Right renal pelvis (tissue), 4 donors: ENCODE measurements at regions not wholly inside any gene's neighbourhood (a gene's known extent, or its start where the extent isn't known, plus 50 kb on each side); places are given as distances from the start of the nearest gene placed in this dataset.

Experiments
- DNase-seq, 4 donors: peaks; one replicate each; pipeline ENCODE4 v3.0.0-alpha.2; 2013; ENCODE audit warnings: low read depth in 4 of 4, low spot score in 3 of 4, missing footprints in 1 of 4

DNA sequence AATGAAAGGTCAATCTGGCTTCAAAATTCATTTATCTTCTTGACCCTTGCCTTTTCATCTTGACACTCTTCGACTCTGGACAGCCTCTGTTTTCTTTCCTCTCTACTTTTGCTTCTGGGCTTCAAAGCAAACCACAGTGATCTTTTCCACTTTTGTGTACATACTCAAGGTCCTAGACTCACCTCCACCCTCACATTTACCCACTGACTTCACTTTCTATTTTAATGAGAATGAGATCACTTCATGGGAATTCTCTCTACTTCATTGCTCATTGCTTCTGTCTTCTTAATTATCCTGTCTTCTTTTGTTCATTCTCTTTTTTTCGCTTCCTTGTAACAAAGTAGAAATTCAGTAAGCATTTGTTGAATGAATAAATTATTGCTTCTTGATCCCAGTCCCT lies 330.1 kb upstream of the HAND2 start:
- DNase-seq = no peak

GRCh38 chr4:173859091-173859713 lies 329.2 kb upstream of the HAND2 start:
- DNase-seq = no peak

- DNase-seq = no peak
Measured at GRCh38 chr4:173858471-173858870, 328.4 kb upstream of the HAND2 start.

DNA sequence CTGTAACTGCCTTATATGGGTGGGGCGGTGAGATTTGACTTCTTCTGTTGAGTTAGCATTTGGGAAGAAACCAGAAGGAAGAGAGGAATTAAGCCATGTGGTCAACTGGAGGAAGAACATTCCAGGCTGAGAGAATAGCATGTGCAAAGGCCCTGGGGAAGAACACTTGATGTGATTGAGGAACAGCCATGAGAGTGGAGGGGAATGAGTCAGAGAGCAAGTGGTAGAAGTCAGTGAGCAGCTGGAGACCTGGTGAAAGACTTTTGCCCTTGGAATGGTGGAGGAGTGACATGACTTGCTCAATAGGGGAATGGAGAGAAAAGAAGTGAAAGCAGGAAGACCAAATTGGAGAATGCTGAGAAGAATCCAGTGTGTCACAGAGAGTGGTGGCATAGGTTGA lies 327.8 kb upstream of the HAND2 start:
- DNase-seq = no peak

- no peak for DNase-seq
Measured at GRCh38 chr4:173855015-173855414, 325.0 kb upstream of the HAND2 start.

DNA sequence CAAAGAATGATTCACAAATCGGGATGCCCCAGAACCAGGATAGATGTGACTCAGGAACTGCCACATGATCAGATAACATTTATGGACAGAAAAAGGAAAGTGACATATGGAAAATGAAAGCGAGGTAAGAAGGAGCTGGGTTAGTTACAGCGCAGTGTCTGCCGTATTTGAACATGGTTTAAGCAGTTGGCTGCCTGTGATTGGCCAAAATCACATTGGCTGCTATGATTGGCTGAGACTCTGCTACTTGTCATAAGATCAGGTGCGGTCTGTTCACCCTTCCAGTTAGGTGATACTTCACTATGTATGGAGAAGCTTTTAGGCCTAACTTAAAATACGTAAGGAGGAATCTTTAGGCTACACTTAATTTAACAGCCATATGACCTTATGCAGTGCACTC lies 322.7 kb upstream of the HAND2 start:
- DNase-seq = no peak

GRCh38 chr4:173845580-173845979 lies 315.6 kb upstream of the HAND2 start:
- no peak for DNase-seq

DNA sequence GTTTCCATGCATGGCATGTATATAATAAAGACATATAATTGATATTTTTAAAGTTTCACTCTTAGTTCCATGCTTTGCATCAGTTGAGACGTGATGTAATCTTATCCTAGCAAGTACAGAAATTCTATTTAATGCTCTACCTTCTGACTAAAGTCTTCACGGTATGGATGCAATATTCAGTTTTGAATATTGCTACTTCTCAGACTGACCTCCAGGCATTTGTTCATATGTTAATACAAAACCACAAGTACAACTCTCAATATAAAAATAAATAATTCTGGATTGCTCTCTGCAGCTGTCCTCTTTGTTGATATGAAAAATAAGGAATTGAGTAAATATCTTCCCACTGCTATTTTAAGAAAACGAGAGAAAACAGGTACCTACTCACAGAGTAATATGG lies 309.8 kb upstream of the HAND2 start:
- no peak for DNase-seq

GRCh38 chr4:173837517-173837916 lies 307.5 kb upstream of the HAND2 start:
- DNase-seq = no peak

DNA sequence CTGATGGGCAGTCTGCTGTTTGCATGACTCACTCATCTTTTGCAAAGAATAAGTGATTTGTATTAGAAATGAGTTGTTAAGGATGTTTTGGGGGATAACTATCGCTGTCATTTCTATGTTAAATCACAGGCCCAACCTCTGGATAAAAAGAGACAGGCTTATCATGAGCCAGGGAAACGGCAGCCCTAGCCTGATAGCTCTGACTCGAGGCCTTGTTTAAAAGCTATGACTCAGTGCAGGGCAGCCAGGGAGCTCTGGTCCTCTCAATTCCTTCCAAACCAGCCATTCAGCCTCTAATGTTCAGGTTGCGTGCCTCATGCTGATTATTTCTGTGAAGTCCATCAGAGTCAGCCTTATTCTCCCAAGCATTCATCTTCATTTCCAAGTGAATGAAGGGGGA lies 305.9 kb upstream of the HAND2 start:
- DNase-seq = no peak

- DNase-seq = no peak
Measured at GRCh38 chr4:173834151-173834550, 304.1 kb upstream of the HAND2 start.

GRCh38 chr4:173829565-173829964 lies 299.5 kb upstream of the HAND2 start:
- no peak for DNase-seq

- DNase-seq = no peak
Measured at GRCh38 chr4:173827707-173828106, 297.7 kb upstream of the HAND2 start.

DNA sequence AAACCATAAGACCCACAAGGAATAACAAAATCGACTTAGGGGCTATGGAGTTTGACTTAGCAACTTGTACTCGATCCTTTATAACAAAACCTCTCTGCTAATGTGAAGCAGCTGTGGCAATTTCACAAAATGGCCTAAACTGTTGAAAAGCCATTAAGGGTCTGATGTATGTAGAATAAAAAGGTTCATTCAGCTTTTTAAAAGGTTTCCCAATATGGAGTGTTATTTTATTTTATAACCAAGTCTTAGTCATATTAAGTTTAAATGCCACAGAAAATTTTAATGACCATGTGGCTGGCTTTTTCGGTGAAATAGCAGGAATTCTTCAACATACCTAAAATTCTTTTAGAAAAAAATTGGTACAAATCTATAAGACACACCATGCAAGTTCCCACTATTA lies 291.8 kb upstream of the HAND2 start:
- DNase-seq = no peak

- DNase-seq = no peak
Measured at GRCh38 chr4:173821036-173821435, 291.0 kb upstream of the HAND2 start.

GRCh38 chr4:173807347-173807746 lies 277.3 kb upstream of the HAND2 start:
- no peak for DNase-seq

GRCh38 chr4:173805884-173806283 lies 275.9 kb upstream of the HAND2 start:
- no peak for DNase-seq

DNA sequence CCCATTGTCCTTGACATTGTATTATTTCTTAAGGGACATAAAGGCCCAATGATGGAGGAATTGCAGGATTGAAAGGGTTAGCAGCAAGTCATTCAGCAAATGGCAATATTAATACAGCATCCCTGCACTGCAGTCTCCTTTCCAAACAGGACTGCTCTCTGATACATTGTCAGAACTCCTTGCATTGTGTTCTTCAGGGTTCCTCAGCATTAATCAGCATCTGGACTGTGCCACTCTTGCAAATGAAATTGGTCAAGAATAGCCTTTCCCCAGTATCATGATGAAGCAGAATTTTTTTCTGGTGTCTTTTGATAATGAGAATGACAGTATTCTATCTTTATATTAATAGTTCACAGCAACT lies 272.6 kb upstream of the HAND2 start:
- DNase-seq = no peak

DNA sequence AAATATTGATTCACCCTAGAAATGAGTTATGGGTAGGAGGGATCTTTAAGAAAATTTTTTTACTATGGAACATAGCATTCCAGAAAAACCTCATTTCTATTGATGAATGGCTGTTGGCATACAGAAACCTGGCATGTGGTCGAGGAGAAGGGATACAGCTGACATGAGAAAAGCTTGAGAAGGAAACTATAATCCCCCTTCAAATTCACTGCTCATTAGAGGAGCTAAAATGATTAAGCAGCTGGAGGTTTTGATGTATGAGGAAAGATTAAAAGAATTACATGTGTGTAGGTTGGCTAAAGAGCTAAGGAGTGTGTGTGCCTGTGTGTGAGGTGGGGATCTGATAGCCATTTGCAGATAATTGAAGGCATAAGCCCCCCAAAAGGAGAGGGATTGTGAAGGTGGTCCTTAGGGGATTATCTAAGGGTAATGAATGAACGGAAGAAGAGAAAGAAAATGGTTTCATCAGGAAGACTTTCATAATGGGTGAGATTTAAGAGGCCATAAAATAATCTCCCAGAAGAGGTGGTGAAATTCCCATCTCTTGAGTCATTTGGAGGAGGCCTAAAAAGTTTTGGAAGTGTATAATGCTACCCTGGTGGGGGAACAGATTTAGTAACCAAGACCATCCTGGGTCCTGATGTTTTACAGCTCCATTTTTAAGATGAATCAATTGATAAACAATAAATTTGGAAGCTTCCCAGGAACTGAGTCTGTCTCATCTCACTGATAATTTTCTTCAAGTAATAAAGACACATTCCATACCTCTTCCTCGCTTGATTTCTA lies 272.0 kb upstream of the HAND2 start:
- DNase-seq = no peak

DNA sequence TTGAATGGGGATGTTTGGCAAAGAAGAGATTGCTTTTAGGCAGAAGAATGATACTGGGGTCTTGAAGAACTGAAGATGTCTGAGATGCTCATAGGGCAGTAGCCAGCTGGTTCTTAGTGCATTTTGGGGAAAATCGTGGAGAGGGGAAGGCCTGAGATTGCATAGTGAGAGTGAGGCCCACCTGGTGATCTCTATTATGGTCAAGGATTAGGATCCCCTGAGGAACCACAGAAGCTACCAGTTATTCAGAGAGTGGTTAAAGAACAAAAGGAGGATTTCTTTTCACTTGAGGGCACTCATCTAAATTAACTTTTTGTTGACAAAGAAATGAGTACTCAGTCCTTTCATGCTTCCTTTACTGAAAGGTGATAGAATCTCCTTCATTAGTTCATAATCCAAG lies 271.3 kb upstream of the HAND2 start:
- no peak for DNase-seq

DNA sequence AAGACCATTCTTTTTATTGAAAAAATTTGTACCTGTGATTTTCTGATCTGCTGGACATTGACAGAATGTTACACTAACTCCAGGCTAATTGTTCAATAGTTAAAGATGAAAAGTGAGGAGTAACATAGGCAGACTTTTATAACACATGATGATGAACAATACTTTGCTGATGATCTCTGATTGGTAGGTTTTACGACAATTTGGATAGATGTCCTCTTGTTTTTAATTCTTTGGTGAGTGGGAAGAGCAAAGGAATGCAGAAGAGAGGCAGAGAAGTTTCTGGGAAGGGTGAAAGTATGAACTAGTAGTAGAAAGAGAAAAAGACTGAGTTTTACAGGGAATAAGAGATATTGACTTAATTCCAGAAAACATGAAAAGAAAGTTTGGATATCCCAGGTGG lies 267.3 kb upstream of the HAND2 start:
- no peak for DNase-seq

DNA sequence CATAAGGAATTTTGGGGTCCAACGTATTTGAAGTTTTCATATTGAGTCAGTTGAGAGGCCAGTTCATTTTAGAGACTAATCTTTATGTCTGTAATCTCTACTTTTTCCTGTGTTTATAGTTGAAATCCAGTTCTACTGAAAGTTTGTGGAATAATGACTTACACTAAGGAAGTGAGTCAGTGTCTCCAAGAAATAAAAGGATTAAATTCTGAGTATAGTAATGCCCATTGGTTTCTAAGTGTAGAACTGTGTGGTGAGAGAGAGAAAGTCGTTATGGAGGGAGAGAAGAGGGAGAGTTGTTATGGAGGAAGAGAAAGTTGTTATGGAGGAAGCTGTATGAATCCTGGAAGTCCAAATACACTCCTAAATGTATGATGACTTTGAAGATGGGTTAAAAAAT lies 264.6 kb upstream of the HAND2 start:
- no peak for DNase-seq
